HG02885 (cell line): ENCODE measurements at regions not wholly inside any gene's neighbourhood (a gene's known extent, or its start where the extent isn't known, plus 50 kb on each side); places are given as distances from the start of the nearest gene placed in this dataset.
A peak's percentile ranks its signal among the peaks of the same experiment; 100 is the strongest.
"Not testable (repeated sequence)": the region's sequence is repeated elsewhere in the genome, so short reads cannot be mapped to it uniquely, and the experiment has no call there.

Source experiments
- ATAC-seq: cut with Tn5 transposase; IDR thresholded peaks from one replicate; pipeline ENCODE4 v1.9.1; 2021; ENCODE audit warnings: mild to moderate bottlenecking; ENCODE audit not compliant: unreplicated experiment, poor library complexity

DNA sequence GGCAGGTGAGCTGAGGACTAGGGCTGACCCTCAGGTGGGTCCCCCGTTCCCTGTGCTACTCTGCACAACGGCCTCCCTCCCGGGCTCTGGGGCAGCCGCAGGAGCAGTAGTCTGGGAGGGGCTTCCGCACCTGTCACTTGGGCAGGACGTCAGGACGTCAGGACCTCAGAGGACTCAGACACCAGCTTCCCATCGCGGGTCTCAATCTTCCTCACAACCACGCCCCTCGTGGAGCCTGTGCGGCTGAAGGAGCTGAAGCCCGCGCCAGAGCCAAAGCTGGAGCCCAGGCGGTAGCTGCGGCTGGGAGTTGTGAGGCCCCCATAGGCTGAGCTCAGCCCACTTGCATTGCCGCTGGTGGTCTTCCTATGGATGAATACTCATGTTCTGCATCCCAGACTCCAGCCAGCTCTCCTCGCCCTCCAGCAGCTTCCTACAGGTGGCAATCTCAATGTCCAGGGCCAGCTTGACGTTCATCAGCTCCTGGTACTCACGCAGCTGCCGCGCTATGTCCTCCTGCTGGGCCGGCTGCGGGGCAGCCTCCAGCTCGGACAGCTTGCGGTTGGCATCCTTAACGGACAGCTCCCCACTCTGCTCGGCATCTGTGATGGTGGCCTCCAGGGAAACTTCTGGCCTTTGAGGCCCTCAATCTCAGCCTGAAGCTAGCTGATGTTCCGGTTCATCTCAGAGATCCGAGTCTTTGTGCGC lies 381.4 kb upstream of the RGMB start:
- no peak for ATAC-seq

GRCh38 chr5:98393205-98393604 lies 380.3 kb upstream of the RGMB start:
- ATAC-seq = not testable (repeated sequence)

- ATAC-seq = no peak
Observed at GRCh38 chr5:98397081-98397480, 376.4 kb upstream of the RGMB start.

- ATAC-seq = no peak
Observed at GRCh38 chr5:98398465-98398864, 375.0 kb upstream of the RGMB start.

DNA sequence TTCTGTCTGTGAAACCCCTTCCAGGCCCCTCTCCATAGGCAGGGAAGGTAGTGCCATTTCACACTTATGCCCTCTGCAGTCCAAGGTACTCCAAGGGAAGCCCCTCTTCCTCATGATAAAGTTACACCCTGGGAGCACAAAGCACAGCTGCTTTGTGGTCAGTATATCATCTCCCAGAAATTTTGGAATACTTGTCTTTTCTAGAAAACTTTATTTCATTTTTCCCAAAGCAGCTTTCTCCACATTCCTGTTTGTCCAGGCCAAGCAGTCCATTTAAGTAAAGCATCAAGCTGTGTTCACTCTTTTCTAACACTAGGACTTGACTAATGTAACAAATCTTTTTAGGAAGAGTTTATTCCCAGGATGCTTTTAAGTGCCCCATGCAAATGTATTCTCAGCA lies 371.8 kb upstream of the RGMB start:
- no peak for ATAC-seq

- ATAC-seq = no peak
Observed at GRCh38 chr5:98402130-98402529, 371.3 kb upstream of the RGMB start.

- ATAC-seq = no peak
Observed at GRCh38 chr5:98403131-98403530, 370.3 kb upstream of the RGMB start.

GRCh38 chr5:98414938-98415337 lies 358.5 kb upstream of the RGMB start:
- ATAC-seq = no peak

GRCh38 chr5:98415663-98416062 lies 357.8 kb upstream of the RGMB start:
- ATAC-seq = no peak

GRCh38 chr5:98416541-98416940 lies 356.9 kb upstream of the RGMB start:
- ATAC-seq = no peak

- no peak for ATAC-seq
Observed at GRCh38 chr5:98419825-98420224, 353.6 kb upstream of the RGMB start.

DNA sequence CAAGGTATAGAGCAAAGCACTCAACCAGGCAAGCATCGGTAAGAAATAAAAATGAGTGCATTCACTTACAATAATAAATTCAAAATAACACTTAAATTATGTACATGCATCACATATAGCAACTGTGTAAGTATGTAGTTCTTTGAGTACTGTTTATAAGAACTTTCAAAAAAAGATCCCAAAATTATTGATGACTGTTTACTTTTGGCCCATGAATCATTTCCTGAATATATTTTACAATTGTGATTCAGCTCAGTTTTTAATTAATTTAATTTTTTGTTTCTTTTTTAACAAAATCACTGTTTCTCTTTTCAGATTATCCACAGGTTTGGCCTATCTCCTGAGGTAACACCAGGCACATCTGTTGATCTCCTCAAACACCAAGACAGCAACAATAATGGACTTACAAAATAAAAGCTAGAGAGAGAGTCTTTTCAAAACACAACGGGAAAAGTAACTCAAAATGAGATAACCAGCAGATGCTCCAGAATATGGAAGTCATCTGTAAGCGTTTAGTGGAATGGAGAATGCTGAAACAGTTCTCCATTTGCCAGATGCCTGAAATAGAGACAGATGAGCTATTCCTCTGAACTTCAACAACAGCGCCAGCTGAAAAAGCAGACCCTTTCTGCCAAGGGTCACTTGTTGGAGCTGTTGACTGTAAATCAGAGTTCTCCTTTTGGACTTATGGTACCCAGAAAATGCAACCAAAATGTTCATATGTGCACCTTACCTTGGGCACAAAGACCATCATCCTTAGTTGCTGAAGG lies 348.6 kb upstream of the RGMB start:
- no peak for ATAC-seq

DNA sequence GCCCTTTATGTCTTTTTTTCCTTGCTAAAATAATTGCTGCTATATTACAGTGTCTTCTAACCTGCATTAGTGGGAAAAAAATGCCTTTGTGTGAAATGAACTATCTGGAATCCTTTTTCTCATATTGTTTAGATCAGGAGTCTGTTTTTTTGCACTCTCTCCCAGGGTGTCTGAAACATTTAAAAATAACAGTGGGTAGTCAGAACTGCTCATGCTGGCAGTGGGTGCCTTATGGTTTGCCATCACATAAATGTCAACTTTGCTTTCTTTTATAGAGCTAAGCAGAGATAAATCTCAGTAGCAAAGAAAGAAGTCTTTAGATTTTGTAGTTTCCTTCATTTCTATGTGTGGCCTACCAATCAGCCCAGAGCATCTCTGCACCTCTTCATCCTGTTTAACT lies 347.8 kb upstream of the RGMB start:
- ATAC-seq = no peak

GRCh38 chr5:98428806-98429205 lies 344.7 kb upstream of the RGMB start:
- ATAC-seq = peak; percentile 73

DNA sequence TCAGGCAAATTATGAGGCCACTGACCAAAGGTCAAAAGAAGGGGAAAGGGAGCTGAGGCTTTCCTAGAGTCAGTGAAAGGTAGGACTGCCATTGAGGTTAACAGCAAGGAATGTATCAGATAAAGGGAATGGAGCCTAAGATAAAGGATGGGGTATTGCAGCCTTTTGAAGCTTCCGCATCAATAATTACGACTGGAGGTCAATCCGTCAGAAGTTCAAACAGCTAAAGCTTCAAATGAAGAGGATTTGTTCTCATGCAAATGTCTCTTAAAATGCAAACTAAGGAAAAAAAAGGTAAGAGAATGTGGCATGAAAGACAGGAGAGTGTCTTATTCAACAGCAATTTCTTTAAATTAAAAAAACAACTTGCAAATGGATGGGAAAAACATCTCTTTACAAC lies 341.1 kb upstream of the RGMB start:
- ATAC-seq = no peak

DNA sequence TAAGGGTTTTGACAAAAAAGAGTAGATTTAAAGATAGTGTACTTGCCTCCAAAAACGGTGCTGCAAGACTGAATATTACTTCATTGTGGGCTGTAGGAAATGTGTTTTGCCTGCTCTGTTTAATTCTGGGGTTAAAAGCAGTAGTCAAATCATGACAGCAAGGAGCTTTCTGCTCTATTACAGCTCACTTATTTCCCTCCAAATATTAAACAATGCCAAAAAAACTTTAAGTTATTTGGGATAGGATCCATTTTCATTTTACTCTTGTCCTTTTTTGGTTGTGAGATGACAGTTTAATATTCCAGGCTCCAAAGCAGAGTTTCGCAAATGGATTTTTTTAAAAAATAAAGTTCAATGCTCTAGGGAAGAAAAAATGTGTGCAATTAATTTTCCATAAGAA lies 340.4 kb upstream of the RGMB start:
- ATAC-seq = no peak

DNA sequence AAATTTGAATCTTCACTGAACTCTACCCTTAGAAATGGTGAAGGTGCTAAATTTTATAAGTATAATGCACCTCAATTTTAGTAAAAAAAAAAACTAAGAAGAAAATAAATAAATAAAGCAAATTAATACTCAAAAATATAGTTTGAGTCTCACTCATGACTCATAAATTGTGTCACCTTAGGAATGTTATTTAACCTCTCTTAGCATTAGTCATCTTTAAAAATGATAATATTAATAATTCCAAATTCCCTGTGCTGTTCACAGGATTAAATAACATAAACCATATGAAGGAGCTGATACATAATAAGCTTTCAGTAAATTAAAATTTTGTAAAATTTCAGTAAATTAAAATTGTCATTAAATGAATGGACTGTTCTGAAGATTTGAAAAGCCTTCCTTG lies 339.8 kb upstream of the RGMB start:
- ATAC-seq = no peak

DNA sequence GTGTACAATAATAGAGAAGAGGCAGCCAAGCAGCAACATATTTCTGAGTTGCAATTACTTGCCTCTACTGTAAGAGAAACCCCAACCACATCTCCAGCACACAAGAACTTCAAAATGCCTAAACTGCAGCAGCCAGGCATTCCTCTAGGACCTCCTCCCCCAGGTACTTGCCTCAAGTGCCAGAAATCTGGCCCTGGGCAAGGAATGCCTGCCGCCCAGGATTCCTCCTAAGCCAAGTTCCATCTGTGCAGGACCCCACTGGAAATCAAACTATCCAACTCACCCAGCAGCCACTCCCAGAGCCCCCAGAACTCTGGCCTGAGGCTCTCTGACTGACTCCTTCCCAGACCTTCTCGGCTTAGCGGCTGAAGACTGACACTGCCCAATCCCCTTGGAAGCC lies 336.8 kb upstream of the RGMB start:
- no peak for ATAC-seq

DNA sequence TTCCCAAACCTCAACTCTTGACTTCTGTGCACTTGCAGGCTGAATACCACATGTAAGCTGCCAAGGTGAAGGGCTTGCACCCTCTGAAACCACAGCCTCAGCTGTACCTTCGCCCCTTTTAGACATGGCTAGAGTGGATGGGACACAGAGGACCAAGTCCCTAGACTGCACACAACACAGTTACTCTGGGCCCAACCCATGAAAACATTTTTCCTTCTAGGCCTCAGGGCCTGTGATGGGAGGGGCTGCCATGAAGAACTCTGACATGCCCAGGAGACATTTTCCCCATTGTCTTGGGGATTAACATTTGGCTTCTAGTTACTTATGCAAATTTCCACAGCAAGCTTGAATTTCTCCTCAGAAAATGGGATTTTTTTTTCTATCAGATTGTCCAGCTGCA lies 331.0 kb upstream of the RGMB start:
- ATAC-seq = no peak

GRCh38 chr5:98443881-98444280 lies 329.6 kb upstream of the RGMB start:
- no peak for ATAC-seq

GRCh38 chr5:98453296-98453695 lies 320.2 kb upstream of the RGMB start:
- no peak for ATAC-seq

DNA sequence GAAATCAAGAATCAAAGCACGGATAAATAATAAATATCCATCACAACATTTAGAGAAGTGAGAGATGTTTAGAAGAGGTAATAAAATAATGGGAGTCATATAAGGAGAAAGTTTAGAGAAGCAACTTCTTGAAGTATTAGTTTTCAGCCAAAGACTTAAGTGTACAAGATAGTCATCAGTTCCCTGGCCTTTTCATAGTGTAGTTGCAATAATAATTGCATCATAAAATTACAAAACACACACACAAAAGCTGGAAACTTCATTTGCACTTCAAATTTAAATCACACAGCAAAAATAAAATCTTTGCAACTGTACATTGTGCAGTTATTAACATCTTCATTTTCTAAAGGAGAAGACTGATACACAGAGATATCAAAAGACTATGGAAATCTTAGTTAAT lies 319.1 kb upstream of the RGMB start:
- ATAC-seq = no peak
